Middle frontal gyrus (tissue), 1 donor: ENCODE measurements at regions not wholly inside any gene's neighbourhood (a gene's known extent, or its start where the extent isn't known, plus 50 kb on each side); places are given as distances from the start of the nearest gene placed in this dataset.

Source experiments
- DNase-seq: peaks from one replicate; pipeline ENCODE4 v3.0.0-alpha.2; 2015; ENCODE audit warnings: low spot score; ENCODE audit errors: extremely low spot score

- no peak for DNase-seq
Observed at GRCh38 chr12:30025317-30025716, 241.6 kb upstream of the TMTC1 start.

GRCh38 chr12:30023186-30023585 is 239.4 kb upstream of the TMTC1 start:
- DNase-seq = no peak

GRCh38 chr12:30021051-30021833 is 237.5 kb upstream of the TMTC1 start:
- DNase-seq = no peak

- no peak for DNase-seq
Observed at GRCh38 chr12:30019366-30020140, 235.8 kb upstream of the TMTC1 start.

GRCh38 chr12:30016540-30017055 is 232.9 kb upstream of the TMTC1 start:
- no peak for DNase-seq

- no peak for DNase-seq
Observed at GRCh38 chr12:30015631-30016337, 232.0 kb upstream of the TMTC1 start.

GRCh38 chr12:30014991-30015390 is 231.2 kb upstream of the TMTC1 start:
- DNase-seq = no peak

GRCh38 chr12:30012816-30013450 is 229.2 kb upstream of the TMTC1 start:
- no peak for DNase-seq

GRCh38 chr12:30010071-30011052 is 226.6 kb upstream of the TMTC1 start:
- no peak for DNase-seq

- DNase-seq = no peak
Observed at GRCh38 chr12:30006021-30006420, 222.3 kb upstream of the TMTC1 start.

GRCh38 chr12:30003321-30003720 is 219.6 kb upstream of the TMTC1 start:
- no peak for DNase-seq

- no peak for DNase-seq
Observed at GRCh38 chr12:30002677-30003076, 218.9 kb upstream of the TMTC1 start.

- DNase-seq = no peak
Observed at GRCh38 chr12:30000401-30000800, 216.7 kb upstream of the TMTC1 start.

- DNase-seq = no peak
Observed at GRCh38 chr12:29996993-29997392, 213.3 kb upstream of the TMTC1 start.

- no peak for DNase-seq
Observed at GRCh38 chr12:29992366-29992765, 208.6 kb upstream of the TMTC1 start.

- no peak for DNase-seq
Observed at GRCh38 chr12:29991924-29992323, 208.2 kb upstream of the TMTC1 start.

- no peak for DNase-seq
Observed at GRCh38 chr12:29990971-29991370, 207.2 kb upstream of the TMTC1 start.

- DNase-seq = no peak
Observed at GRCh38 chr12:29983851-29984250, 200.1 kb upstream of the TMTC1 start.

GRCh38 chr12:29980304-29980703 is 196.6 kb upstream of the TMTC1 start:
- no peak for DNase-seq

- DNase-seq = no peak
Observed at GRCh38 chr12:29971446-29971845, 187.7 kb upstream of the TMTC1 start.
